ENCODE measurements at regions not wholly inside any gene's neighbourhood (a gene's known extent, or its start where the extent isn't known, plus 50 kb on each side); places are given as distances from the start of the nearest gene placed in this dataset.
A peak's percentile ranks its signal among the peaks of the same experiment; 100 is the strongest.

DNA sequence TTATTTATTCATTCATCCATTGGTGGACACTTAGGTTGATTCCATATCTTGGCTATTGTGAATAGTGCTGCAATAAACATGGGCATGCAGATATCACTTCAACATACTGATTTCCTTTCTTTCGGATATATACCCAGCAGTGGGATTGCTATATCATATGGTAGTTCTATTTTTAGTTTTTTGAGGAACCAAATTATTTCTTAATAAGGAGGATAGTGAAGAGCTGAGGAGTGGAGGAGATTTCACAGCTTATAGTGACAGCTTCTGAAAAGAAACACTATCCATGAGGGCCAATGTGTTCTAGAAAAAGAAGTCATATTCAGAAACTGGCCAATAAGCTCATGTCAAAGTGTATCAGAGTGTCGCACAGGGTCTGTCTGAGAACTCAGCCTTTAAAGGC is 183.3 kb downstream of the SEC61B start:
- H3K9me3 ChIP-seq: no peaks in the 10 kb centered on the region; the same call in 1 of the 2 replicates
- no peaks in the 10 kb centered on the region for H3K36me3 ChIP-seq
- H3K4me3 ChIP-seq (ENCODE audit: low read depth, low read length): no peak overlapping the region
- no peak for TF ChIP-seq CTCF (IDR thresholded peaks at IDR 0.05; ENCODE audit: low read depth, low read length)
- no peaks in the 10 kb centered on the region for H3K27me3 ChIP-seq
- H3K4me1 ChIP-seq: no peaks in the 10 kb centered on the region; the same call in 1 of the 2 replicates
- no peak for DNase-seq

GRCh38 chr9:99406939-99407338 is 184.9 kb downstream of the SEC61B start:
- no peak overlapping the region for H3K4me3 ChIP-seq (ENCODE audit: low read depth, low read length)
- no peak for DNase-seq
- H3K4me1 ChIP-seq: peaks cover 11% of the 10 kb centered on the region
- no peaks in the 10 kb centered on the region for H3K36me3 ChIP-seq
- no peaks in the 10 kb centered on the region; the same call in 1 of the 2 replicates for H3K9me3 ChIP-seq
- no peak for TF ChIP-seq CTCF (IDR thresholded peaks at IDR 0.05; ENCODE audit: low read depth, low read length)
- H3K27me3 ChIP-seq: no peaks in the 10 kb centered on the region

GRCh38 chr9:99411068-99411467 is 189.0 kb downstream of the SEC61B start:
- no peak for TF ChIP-seq CTCF (IDR thresholded peaks at IDR 0.05; ENCODE audit: low read depth, low read length)
- no peak for DNase-seq
- Histone ChIP-seq H3K4me3 (ENCODE audit: low read depth, low read length) (no peak overlapping the region), H3K4me1 (peaks cover 31% of the 10 kb centered on the region), H3K9me3 (no peaks in the 10 kb centered on the region; the same call in 1 of the 2 replicates), H3K27me3 (no peaks in the 10 kb centered on the region), H3K36me3 (no peaks in the 10 kb centered on the region)

DNA sequence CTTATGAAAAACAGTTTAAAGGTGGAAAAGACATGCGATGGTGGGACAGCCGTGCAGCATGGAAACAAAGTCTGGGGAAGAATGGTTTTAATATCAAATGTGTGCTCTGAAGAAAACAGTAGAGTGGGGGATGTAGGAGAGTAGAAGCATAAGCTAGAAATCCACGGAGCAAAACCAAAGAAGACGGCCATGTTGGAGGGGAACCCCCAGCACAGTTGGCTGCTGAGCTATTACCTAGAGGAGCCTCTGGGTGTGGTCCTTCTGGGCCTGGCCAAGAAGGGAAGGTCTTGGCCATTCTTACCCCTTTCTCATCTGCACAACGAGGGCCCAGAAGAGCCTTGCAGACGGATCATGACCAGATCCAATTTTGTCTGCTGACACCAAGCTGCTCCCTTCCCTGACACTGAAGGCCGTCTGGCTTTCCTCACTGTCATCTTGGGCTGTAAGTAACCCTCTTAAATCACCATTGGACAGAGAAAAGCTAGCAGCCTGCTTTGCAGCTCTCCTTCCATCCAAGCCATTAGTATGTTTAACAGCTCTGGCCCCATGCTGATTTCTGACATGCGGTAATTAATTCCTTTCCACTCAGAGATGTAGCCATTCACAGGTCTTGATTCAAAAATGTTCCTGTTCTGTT is 189.5 kb downstream of the SEC61B start:
- H3K27me3 ChIP-seq: no peaks in the 10 kb centered on the region
- no peak for TF ChIP-seq CTCF (IDR thresholded peaks at IDR 0.05; ENCODE audit: low read depth, low read length)
- peaks cover 36% of the 10 kb centered on the region for H3K4me1 ChIP-seq
- H3K36me3 ChIP-seq: no peaks in the 10 kb centered on the region
- H3K9me3 ChIP-seq: no peaks in the 10 kb centered on the region; the same call in 1 of the 2 replicates
- H3K4me3 ChIP-seq (ENCODE audit: low read depth, low read length): no peak overlapping the region
- DNase-seq: peak; percentile 76

DNA sequence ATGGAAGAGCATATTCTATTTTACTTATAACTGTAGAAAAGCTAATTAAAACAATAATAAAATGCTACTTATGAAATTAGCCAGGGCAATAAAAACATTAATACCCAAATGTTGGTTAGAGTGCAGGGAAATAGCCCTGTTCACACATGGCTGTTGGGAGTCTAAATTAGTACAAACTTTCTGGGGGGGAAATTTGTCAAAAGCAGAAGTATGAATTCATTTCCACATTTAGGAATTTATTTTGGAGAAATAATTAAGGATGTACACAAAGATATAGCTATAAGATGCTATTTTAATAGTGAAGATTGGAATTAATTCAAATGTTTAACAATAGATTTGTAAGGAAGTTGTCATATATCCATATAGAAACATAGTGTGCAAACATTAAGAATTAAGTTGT is 190.5 kb downstream of the SEC61B start:
- Histone ChIP-seq H3K27me3 (no peaks in the 10 kb centered on the region), H3K4me1 (peaks cover 36% of the 10 kb centered on the region), H3K36me3 (no peaks in the 10 kb centered on the region), H3K4me3 (ENCODE audit: low read depth, low read length) (no peak overlapping the region), H3K9me3 (no peaks in the 10 kb centered on the region; the same call in 1 of the 2 replicates)
- no peak for TF ChIP-seq CTCF (IDR thresholded peaks at IDR 0.05; ENCODE audit: low read depth, low read length)
- no peak for DNase-seq

- Histone ChIP-seq H3K36me3 (no peaks in the 10 kb centered on the region), H3K27me3 (no peaks in the 10 kb centered on the region), H3K4me1 (peaks cover 44% of the 10 kb centered on the region), H3K9me3 (no peaks in the 10 kb centered on the region; the same call in 1 of the 2 replicates), H3K4me3 (ENCODE audit: low read depth, low read length) (no peak overlapping the region)
- DNase-seq: peak; percentile 74
- no peak for TF ChIP-seq CTCF (IDR thresholded peaks at IDR 0.05; ENCODE audit: low read depth, low read length)
Measured at GRCh38 chr9:99414321-99414720, 192.2 kb downstream of the SEC61B start.

Measured in BE2C (cell line).